Hematopoietic multipotent progenitor cell treated with erythropoietin and hydrocortisone succinate and interleukin-3 and kit ligand, for 6 days (in vitro differentiated cells): ENCODE measurements at regions not wholly inside any gene's neighbourhood (a gene's known extent, or its start where the extent isn't known, plus 50 kb on each side); places are given as distances from the start of the nearest gene placed in this dataset.
"Not testable (repeated sequence)": the region's sequence is repeated elsewhere in the genome, so short reads cannot be mapped to it uniquely, and the experiment has no call there.

Experiments
- DNase-seq: peaks from one replicate; pipeline ENCODE4 v3.0.0-alpha.2; 2015

DNA sequence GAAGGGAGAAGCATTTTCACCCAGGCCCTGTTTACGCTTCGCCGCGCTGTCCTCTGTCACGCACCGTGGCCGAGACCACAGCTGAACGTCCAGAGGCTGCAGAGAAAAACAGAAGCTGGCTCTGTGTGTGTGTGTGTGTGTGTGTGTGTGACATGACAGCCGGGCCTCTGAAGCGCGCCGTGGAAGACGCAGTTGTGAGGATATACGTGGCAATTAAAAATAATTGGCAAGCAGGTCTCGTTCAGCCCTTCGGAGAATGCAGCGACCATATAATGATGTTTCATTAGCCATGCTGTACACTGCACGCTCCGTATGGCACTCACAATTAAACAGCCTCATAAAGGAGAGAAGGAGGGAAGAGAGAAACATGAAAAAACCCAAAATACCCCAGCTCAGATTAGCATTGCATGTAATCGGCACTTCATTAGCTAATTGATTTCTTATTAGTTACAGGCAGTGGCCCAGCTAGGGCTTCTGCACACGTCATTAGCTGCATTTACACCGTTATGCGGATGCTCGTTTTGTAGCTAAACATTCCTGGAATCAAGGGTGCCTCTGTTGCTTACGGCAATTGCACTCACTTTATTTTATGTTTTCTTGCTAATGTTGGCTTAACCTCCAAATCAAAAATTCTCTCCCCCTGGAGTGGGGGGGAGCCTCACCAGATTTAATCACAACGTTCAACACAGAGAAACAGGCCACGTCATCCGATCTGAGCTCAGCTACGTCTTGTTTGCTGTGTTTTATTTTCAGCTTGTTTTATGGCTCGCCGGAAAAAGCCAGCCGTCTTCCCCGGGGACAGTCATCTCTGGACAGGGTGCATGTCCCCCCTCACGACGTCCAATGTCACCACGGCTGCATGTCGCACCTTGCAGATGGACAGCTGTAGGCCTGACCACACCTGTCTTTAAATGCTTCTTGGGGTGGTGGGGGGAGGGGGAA, 74.6 kb upstream of the SHOX start:
- no peak for DNase-seq

DNA sequence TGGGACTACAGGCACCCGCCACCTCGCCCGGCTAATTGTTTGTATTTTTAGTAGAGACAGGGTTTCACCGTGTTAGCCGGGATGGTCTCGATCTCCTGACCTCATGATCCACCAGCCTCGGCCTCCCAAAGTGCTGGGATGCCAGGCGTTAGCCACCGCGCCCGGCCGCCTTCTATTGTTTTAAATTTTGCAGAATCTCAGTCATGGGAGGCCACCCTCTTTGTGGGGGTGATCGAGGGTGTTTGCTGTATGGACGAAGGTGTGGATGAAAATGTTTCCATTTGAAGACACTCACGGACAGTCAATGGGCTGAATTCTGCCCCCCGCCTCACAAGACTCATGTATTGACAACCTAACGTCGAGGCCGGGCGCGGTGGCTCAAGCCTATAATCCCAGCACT, 73.0 kb upstream of the SHOX start:
- DNase-seq = not testable (repeated sequence)

DNA sequence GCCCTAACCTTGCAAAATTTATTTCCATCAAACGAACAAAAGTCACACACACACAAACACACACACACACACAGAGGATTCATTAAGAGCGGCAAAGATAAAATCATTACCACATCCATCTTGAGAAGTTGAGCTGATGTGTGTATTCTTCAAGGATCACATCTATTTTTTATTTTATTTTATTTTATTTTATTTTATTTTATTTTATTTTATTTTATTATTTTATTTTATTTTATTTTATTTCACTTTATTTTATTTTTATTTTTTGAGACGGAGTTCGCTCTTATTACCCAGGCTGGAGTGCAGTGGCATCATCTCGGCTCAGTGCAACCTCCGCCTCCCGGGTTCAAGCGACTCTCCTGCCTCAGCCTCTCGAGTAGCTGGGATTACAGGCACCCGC, 71.3 kb upstream of the SHOX start:
- not testable (repeated sequence) for DNase-seq

DNA sequence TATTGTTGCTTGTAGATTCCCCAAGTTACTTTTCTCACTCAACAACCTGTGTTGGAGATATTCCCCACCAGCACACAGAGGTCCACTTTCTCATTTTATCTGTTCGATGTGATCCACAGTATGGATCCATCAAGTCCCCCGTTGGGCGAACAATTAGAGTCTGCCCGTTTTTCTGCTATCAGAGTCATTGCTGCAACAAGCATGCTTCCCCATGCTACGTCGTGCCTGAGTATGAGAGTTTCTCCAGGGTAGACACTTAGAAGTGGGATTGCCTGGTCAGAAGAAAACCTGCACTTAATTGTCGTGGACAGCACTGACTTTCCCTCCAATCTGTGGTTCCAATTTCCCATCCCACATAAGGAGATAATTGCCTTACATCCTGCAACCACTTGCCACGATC, 62.7 kb upstream of the SHOX start:
- no peak for DNase-seq

DNA sequence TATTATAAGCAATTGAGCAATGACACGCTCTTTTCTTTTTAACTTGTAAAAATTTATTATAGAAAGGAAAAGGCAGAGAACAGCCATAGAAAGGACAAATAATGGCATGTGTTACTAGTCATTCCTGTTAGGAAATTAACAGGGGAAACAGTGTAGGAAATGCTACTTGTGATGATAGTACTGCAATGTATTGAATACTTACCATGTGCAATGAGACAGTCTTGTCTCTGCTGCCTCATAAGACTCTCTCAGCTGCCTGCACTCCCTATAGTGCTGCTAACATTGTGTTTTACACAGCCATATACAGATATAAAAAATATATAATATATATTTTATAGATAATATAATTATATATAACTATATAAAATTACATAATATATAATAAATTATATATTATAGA, 62.3 kb upstream of the SHOX start:
- DNase-seq = peak; percentile 3

DNA sequence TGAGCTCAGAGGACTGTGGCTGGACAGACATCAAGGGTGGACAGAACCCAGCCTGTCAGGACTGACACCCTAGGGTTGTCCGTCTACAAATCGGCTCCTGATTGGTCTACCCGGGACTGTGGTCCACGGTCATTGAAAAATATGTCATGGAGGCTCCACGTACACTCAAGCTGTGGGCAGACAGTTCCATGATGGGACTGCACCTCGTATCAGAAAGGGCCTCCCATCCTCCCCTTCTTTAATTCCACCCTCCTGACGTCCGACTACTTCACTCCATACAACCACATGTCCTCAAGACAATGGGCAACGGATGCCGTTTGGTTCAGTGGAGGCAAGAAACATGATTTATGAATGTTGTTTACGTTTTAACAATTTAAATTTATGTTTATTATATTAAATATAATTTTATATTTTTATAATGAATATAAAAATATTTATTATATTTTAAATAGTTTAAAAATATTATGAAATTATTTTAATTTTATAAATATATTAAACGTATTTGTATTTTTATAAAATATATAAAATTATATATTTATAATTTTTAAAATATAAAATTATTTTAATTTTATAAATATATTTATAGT, 58.0 kb upstream of the SHOX start:
- DNase-seq = no peak

DNA sequence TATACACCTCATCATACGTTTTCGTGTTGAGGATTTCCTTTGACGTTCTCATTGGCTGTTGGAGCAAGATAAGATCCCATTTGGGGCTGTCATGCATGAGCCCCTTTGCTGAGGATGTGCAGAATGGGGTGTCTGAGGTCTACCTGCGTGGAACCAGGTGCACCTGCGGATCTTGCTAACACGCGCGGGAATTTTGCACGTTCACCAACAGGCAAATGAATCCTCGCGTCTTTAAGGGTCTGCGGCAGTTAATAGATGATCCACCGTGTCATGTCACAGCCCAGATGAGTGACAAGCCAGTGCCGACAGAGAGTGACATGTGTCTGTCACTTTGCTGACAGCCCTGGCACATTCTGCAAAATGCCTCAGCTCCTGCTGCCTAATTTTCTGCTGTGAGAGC, 56.3 kb upstream of the SHOX start:
- DNase-seq = no peak

DNA sequence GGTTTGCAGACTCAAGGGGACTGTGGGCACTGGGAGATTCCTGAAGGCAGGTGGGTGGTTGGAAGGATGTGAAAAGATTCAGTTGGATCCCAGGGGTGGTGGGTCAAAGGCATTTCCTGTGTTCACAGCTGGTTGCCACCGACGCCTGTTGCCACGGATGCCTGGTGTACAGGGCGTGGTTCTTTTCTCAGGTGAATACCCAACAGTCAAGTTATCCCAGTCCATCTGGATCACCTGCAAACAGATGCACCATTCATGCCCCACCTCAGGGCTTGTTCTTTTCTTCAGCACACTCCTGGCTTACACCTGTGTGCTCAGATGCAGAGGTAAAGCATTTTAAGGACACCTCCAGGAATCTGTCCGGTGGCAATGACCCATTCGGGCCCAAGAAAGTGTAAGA, 55.8 kb upstream of the SHOX start:
- DNase-seq = no peak

DNA sequence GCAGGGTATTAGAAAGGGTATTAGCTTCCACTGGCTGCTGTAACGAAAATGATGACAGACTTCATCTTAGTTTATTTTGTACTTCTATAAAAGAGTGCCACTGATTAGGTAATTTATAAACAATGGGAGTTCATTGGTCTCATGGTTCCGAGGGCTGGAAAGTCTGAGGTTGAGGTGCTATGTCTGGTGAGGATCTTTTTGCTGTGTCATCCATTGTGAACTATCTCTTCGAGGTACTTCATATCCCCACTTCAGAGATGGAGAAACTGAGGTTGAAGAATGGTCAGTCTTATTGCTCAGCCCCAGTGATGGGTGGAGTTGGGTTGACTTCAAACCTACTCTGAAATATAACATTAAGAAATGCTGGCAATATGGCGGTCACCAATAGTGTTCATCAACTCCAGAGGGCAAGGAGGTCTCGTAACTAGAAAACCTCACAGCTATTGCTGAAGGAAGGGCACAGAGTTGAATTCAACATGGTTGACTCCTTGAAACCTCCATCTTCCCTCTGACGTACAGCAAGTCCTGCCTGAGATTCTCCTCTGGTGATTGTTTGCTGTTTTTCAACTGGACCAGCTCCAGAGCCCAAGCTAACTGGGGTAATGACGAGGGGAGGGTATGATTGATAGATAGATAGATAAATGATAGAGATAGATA, 53.6 kb upstream of the SHOX start:
- peak; percentile 16 for DNase-seq

DNA sequence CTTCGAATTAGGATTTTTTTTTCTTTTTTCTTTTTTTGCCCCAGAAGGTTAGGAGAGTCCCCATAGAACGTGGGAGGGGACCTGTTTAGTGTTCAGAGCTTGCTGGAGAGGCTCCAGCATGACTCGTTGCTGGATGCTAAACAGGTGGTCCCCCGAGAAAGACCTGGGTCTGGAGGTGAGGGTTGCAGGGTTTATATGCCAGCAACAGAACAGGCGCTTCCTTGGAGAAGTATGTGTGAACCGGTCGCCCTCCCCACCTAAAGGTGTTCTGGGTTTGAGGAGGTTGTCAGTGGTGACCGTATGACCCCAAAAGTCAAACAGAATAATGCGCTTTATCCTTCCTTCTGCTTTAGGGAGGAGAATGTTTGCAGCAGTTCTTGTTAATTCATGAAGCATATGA, 52.1 kb upstream of the SHOX start:
- no peak for DNase-seq

DNA sequence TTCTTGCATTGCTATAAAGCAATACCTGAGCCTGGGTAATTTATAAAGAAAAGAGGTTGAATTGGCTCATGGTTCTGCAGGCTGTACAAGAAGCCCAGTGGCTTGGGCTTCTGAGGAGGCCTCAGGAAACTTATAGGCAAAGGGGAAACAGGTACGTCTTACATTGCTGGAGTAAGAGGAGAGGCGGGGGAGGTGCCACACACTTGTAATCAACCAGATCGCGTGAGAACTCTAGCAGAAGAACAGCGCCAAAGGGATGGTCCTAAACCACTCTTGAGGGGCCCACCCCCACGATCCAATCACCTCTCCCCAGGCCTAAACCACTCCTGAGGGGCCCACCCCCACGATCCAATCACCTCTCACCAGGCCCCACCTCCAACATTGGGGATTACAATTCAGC, 50.6 kb upstream of the SHOX start:
- peak; percentile 8 for DNase-seq
